ENCODE measurements at regions not wholly inside any gene's neighbourhood (a gene's known extent, or its start where the extent isn't known, plus 50 kb on each side); places are given as distances from the start of the nearest gene placed in this dataset.

GRCh38 chr16:87170310-87170709 is 146.9 kb downstream of the C16orf95 start:
- H3K27ac ChIP-seq (ENCODE audit: low read length, poor library complexity, severe bottlenecking): no peak overlapping the region
- no peak overlapping the region for H3K14ac ChIP-seq (ENCODE audit: low read length in 2 of 2)
- no peak overlapping the region for H3K9ac ChIP-seq (ENCODE audit: low read length)
- peaks cover 0 to 31% of the 10 kb centered on the region in 2 experiments for H3K27me3 ChIP-seq (ENCODE audit: control insufficient read depth in 1 of 2, insufficient read depth in 1 of 2, low read length in 2 of 2)
- WGBS: 89% methylated on average over 5 of the region's 5 CpGs
- no peak overlapping the region for H3K4me3 ChIP-seq (ENCODE audit: insufficient read depth in 1 of 2, low read depth in 1 of 2, low read length in 2 of 2)
- H4K8ac ChIP-seq (ENCODE audit: low read length): no peak overlapping the region
- no peak overlapping the region for H3K23ac ChIP-seq (ENCODE audit: low read length in 2 of 2)
- H3K4me2 ChIP-seq (ENCODE audit: low read length, poor library complexity, severe bottlenecking): no peak overlapping the region
- H3K36me3 ChIP-seq (ENCODE audit: control insufficient read depth in 1 of 2, insufficient read depth in 2 of 2, low read depth in 1 of 2, low read length in 2 of 2): no peaks in the 10 kb centered on the region
- H3K18ac ChIP-seq (ENCODE audit: low read depth in 1 of 2, low read length in 2 of 2): no peak overlapping the region
- H2BK12ac ChIP-seq (ENCODE audit: low read length in 2 of 2): no peak overlapping the region
- no peak overlapping the region for H4K91ac ChIP-seq (ENCODE audit: low read length)
- no peak overlapping the region for H2AFZ ChIP-seq (ENCODE audit: low read depth, low read length)
- H2AK5ac ChIP-seq (ENCODE audit: low read length, severe bottlenecking): no peak overlapping the region
- peaks cover 10% of the 10 kb centered on the region for H3K4me1 ChIP-seq (ENCODE audit: control insufficient read depth, insufficient read depth, low read depth, low read length)
- H2BK15ac ChIP-seq (ENCODE audit: low read depth, poor library complexity, severe bottlenecking): no peak overlapping the region
- no peak for DNase-seq
- H3K9me3 ChIP-seq (ENCODE audit: control insufficient read depth, low read length): peaks cover 10% of the 10 kb centered on the region
- H3K79me1 ChIP-seq (replicated peaks; ENCODE audit: low read length, poor library complexity, severe bottlenecking): no peaks in the 10 kb centered on the region
- H2BK5ac ChIP-seq (ENCODE audit: low read depth, low read length, poor library complexity, severe bottlenecking): no peak overlapping the region
- H3K4ac ChIP-seq (ENCODE audit: low read depth in 1 of 2, low read length in 2 of 2): no peak overlapping the region
- no peak overlapping the region for H2BK120ac ChIP-seq (ENCODE audit: low read depth, low read length)

GRCh38 chr16:87171723-87172122 is 145.5 kb downstream of the C16orf95 start:
- H3K36me3 ChIP-seq (ENCODE audit: control insufficient read depth in 1 of 2, insufficient read depth in 2 of 2, low read depth in 1 of 2, low read length in 2 of 2): no peaks in the 10 kb centered on the region
- no peak overlapping the region for H2AFZ ChIP-seq (ENCODE audit: low read depth, low read length)
- no peak overlapping the region for H2BK12ac ChIP-seq (ENCODE audit: low read length in 2 of 2)
- 94% methylated on average over 11 of the region's 11 CpGs for WGBS
- H3K79me1 ChIP-seq (replicated peaks; ENCODE audit: low read length, poor library complexity, severe bottlenecking): no peaks in the 10 kb centered on the region
- H3K23ac ChIP-seq (ENCODE audit: low read length in 2 of 2): no peak overlapping the region
- no peak overlapping the region for H3K4me2 ChIP-seq (ENCODE audit: low read length, poor library complexity, severe bottlenecking)
- no peak overlapping the region for H2AK5ac ChIP-seq (ENCODE audit: low read length, severe bottlenecking)
- H3K14ac ChIP-seq (ENCODE audit: low read length in 2 of 2): peak overlapping the region in 1 of 2 experiments; percentile 13
- no peak overlapping the region for H2BK120ac ChIP-seq (ENCODE audit: low read depth, low read length)
- H2BK5ac ChIP-seq (ENCODE audit: low read depth, low read length, poor library complexity, severe bottlenecking): no peak overlapping the region
- H3K9ac ChIP-seq (ENCODE audit: low read length): no peak overlapping the region
- no peak overlapping the region for H4K8ac ChIP-seq (ENCODE audit: low read length)
- peak overlapping the region; percentile 1 for H4K91ac ChIP-seq (ENCODE audit: low read length)
- H3K4ac ChIP-seq (ENCODE audit: low read depth in 1 of 2, low read length in 2 of 2): no peak overlapping the region
- peaks cover 10% of the 10 kb centered on the region for H3K9me3 ChIP-seq (ENCODE audit: control insufficient read depth, low read length)
- peaks cover 0 to 21% of the 10 kb centered on the region in 2 experiments for H3K27me3 ChIP-seq (ENCODE audit: control insufficient read depth in 1 of 2, insufficient read depth in 1 of 2, low read length in 2 of 2)
- H2BK15ac ChIP-seq (ENCODE audit: low read depth, poor library complexity, severe bottlenecking): no peak overlapping the region
- no peak overlapping the region for H3K4me3 ChIP-seq (ENCODE audit: insufficient read depth in 1 of 2, low read depth in 1 of 2, low read length in 2 of 2)
- DNase-seq: no peak
- no peak overlapping the region for H3K18ac ChIP-seq (ENCODE audit: low read depth in 1 of 2, low read length in 2 of 2)
- peaks cover 8% of the 10 kb centered on the region for H3K4me1 ChIP-seq (ENCODE audit: control insufficient read depth, insufficient read depth, low read depth, low read length)
- H3K27ac ChIP-seq (ENCODE audit: low read length, poor library complexity, severe bottlenecking): no peak overlapping the region

DNA sequence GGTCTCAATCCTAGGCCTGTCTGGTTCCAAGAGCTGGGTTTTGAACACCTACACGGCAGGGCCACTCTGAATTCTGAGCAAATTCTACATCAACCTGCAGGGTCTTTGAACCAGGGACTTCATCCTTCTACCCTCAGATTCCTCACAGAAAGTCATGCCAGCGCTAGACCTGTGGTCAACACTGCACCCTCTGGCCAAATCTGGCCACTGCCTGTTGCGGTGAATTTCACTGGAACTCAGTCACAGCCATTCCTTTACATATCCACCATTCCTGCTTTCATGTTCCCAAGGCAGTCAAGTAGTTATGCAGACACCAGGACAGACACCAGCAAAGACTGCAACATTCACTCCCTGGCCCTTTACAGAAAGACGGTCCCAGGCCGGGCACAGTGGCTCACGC is 144.6 kb downstream of the C16orf95 start:
- Histone ChIP-seq H2BK15ac (ENCODE audit: low read depth, poor library complexity, severe bottlenecking) (no peak overlapping the region), H3K14ac (ENCODE audit: low read length in 2 of 2) (no peak overlapping the region), H2BK12ac (ENCODE audit: low read length in 2 of 2) (no peak overlapping the region), H2AK5ac (ENCODE audit: low read length, severe bottlenecking) (no peak overlapping the region), H3K36me3 (ENCODE audit: control insufficient read depth in 1 of 2, insufficient read depth in 2 of 2, low read depth in 1 of 2, low read length in 2 of 2) (no peaks in the 10 kb centered on the region), H2BK120ac (ENCODE audit: low read depth, low read length) (no peak overlapping the region), H2AFZ (ENCODE audit: low read depth, low read length) (no peak overlapping the region), H3K4ac (ENCODE audit: low read depth in 1 of 2, low read length in 2 of 2) (peak overlapping the region in 1 of 2 experiments; percentile 12), H3K79me1 (replicated peaks; ENCODE audit: low read length, poor library complexity, severe bottlenecking) (no peaks in the 10 kb centered on the region), H3K4me3 (ENCODE audit: insufficient read depth in 1 of 2, low read depth in 1 of 2, low read length in 2 of 2) (no peak overlapping the region), H4K91ac (ENCODE audit: low read length) (no peak overlapping the region), H3K23ac (ENCODE audit: low read length in 2 of 2) (no peak overlapping the region), H3K4me1 (ENCODE audit: control insufficient read depth, insufficient read depth, low read depth, low read length) (peaks cover 8% of the 10 kb centered on the region), H4K8ac (ENCODE audit: low read length) (no peak overlapping the region), H3K18ac (ENCODE audit: low read depth in 1 of 2, low read length in 2 of 2) (no peak overlapping the region), H3K9me3 (ENCODE audit: control insufficient read depth, low read length) (peaks cover 2% of the 10 kb centered on the region), H3K4me2 (ENCODE audit: low read length, poor library complexity, severe bottlenecking) (no peak overlapping the region), H3K27ac (ENCODE audit: low read length, poor library complexity, severe bottlenecking) (no peak overlapping the region), H2BK5ac (ENCODE audit: low read depth, low read length, poor library complexity, severe bottlenecking) (no peak overlapping the region), H3K9ac (ENCODE audit: low read length) (no peak overlapping the region), H3K27me3 (ENCODE audit: control insufficient read depth in 1 of 2, insufficient read depth in 1 of 2, low read length in 2 of 2) (peaks cover 0 to 18% of the 10 kb centered on the region in 2 experiments)
- WGBS: 94% methylated on average over 6 of the region's 6 CpGs
- no peak for DNase-seq

GRCh38 chr16:87173294-87173893 is 143.8 kb downstream of the C16orf95 start:
- Histone ChIP-seq H2BK5ac (ENCODE audit: low read depth, low read length, poor library complexity, severe bottlenecking) (no peak overlapping the region), H3K79me1 (replicated peaks; ENCODE audit: low read length, poor library complexity, severe bottlenecking) (no peaks in the 10 kb centered on the region), H3K18ac (ENCODE audit: low read depth in 1 of 2, low read length in 2 of 2) (no peak overlapping the region), H3K14ac (ENCODE audit: low read length in 2 of 2) (peak overlapping the region in 1 of 2 experiments; percentile 12), H3K4me3 (ENCODE audit: insufficient read depth in 1 of 2, low read depth in 1 of 2, low read length in 2 of 2) (no peak overlapping the region), H3K23ac (ENCODE audit: low read length in 2 of 2) (no peak overlapping the region), H3K9me3 (ENCODE audit: control insufficient read depth, low read length) (no peaks in the 10 kb centered on the region), H4K91ac (ENCODE audit: low read length) (no peak overlapping the region), H2BK12ac (ENCODE audit: low read length in 2 of 2) (peak overlapping the region in 1 of 2 experiments; percentile 91), H3K27ac (ENCODE audit: low read length, poor library complexity, severe bottlenecking) (no peak overlapping the region), H3K4ac (ENCODE audit: low read depth in 1 of 2, low read length in 2 of 2) (no peak overlapping the region), H3K4me2 (ENCODE audit: low read length, poor library complexity, severe bottlenecking) (no peak overlapping the region), H2BK15ac (ENCODE audit: low read depth, poor library complexity, severe bottlenecking) (no peak overlapping the region), H2AK5ac (ENCODE audit: low read length, severe bottlenecking) (no peak overlapping the region), H3K4me1 (ENCODE audit: control insufficient read depth, insufficient read depth, low read depth, low read length) (peaks cover 12% of the 10 kb centered on the region), H3K36me3 (ENCODE audit: control insufficient read depth in 1 of 2, insufficient read depth in 2 of 2, low read depth in 1 of 2, low read length in 2 of 2) (no peaks in the 10 kb centered on the region), H4K8ac (ENCODE audit: low read length) (no peak overlapping the region), H2BK120ac (ENCODE audit: low read depth, low read length) (no peak overlapping the region), H2AFZ (ENCODE audit: low read depth, low read length) (no peak overlapping the region), H3K27me3 (ENCODE audit: control insufficient read depth in 1 of 2, insufficient read depth in 1 of 2, low read length in 2 of 2) (peaks cover 0 to 19% of the 10 kb centered on the region in 2 experiments), H3K9ac (ENCODE audit: low read length) (no peak overlapping the region)
- WGBS: 23% methylated on average over 10 of the region's 10 CpGs
- DNase-seq: peak; percentile 48

Measured in mesenchymal stem cell (in vitro differentiated cells and primary cell).